ENCODE measurements at regions not wholly inside any gene's neighbourhood (a gene's known extent, or its start where the extent isn't known, plus 50 kb on each side); places are given as distances from the start of the nearest gene placed in this dataset.

GRCh38 chr2:42913280-42913878 lies 121.0 kb upstream of the HAAO start:
- DNase-seq, result no peak

- no peak for DNase-seq
These were observed 118.4 kb upstream of the HAAO start for GRCh38 chr2:42910645-42911405.

GRCh38 chr2:42909966-42910365 lies 117.6 kb upstream of the HAAO start:
- no peak for DNase-seq

GRCh38 chr2:42908518-42909200 lies 116.3 kb upstream of the HAAO start:
- no peak for DNase-seq

GRCh38 chr2:42907835-42908234 lies 115.5 kb upstream of the HAAO start:
- DNase-seq, result no peak

- no peak for DNase-seq
These were observed 114.4 kb upstream of the HAAO start for GRCh38 chr2:42906557-42907411.

GRCh38 chr2:42906111-42906556 lies 113.8 kb upstream of the HAAO start:
- no peak for DNase-seq

GRCh38 chr2:42905341-42906110 lies 113.1 kb upstream of the HAAO start:
- no peak for DNase-seq

GRCh38 chr2:42904576-42904876 lies 112.1 kb upstream of the HAAO start:
- DNase-seq, result no peak

- no peak for DNase-seq
These were observed 111.6 kb upstream of the HAAO start for GRCh38 chr2:42903821-42904575.

GRCh38 chr2:42902939-42903709 lies 110.7 kb upstream of the HAAO start:
- no peak for DNase-seq

GRCh38 chr2:42901076-42901640 lies 108.8 kb upstream of the HAAO start:
- DNase-seq, result no peak

GRCh38 chr2:42900289-42900891 lies 108.0 kb upstream of the HAAO start:
- DNase-seq, result no peak

- DNase-seq, result no peak
These were observed 105.0 kb upstream of the HAAO start for GRCh38 chr2:42897358-42897757.

- no peak for DNase-seq
These were observed 103.4 kb upstream of the HAAO start for GRCh38 chr2:42895791-42896135.

GRCh38 chr2:42895134-42895790 lies 102.9 kb upstream of the HAAO start:
- DNase-seq, result peak; percentile 27 to 35

- DNase-seq, result no peak
These were observed 100.8 kb upstream of the HAAO start for GRCh38 chr2:42893047-42893758.

- no peak for DNase-seq
These were observed 98.5 kb upstream of the HAAO start for GRCh38 chr2:42890791-42891355.

All from activated T-cell treated with anti-CD3 and anti-CD28 coated beads, Interleukin-2, amount 50 U/mL, for 48 hours (primary cell).